SK-N-DZ (cell line): ENCODE measurements at regions not wholly inside any gene's neighbourhood (a gene's known extent, or its start where the extent isn't known, plus 50 kb on each side); places are given as distances from the start of the nearest gene placed in this dataset.
"Not testable (repeated sequence)": the region's sequence is repeated elsewhere in the genome, so short reads cannot be mapped to it uniquely, and the experiment has no call there.

Experiments
- DNase-seq: peaks from one replicate; pipeline ENCODE4 v3.0.0-alpha.2; 2015; ENCODE audit warnings: low spot score
- small RNA-seq, 2 experiments: library from RNA; depleted of rRNA; stranded (forward); fragments of <200 nt; gene quantifications; one replicate each; pipeline ENCODE3, GENCODE V24; 2014

- no peak for DNase-seq
These were observed 191.3 kb downstream of the UBE3A start for GRCh38 chr15:25247407-25248038.

- DNase-seq, result not testable (repeated sequence)
These were observed 190.7 kb downstream of the UBE3A start for GRCh38 chr15:25248087-25248486.

- DNase-seq, result no peak
These were observed 190.1 kb downstream of the UBE3A start for GRCh38 chr15:25248583-25249235.

- no peak for DNase-seq
These were observed 189.4 kb downstream of the UBE3A start for GRCh38 chr15:25249236-25250010.

GRCh38 chr15:25250011-25250596 is 188.7 kb downstream of the UBE3A start:
- DNase-seq, result no peak

GRCh38 chr15:25250906-25251622 is 187.8 kb downstream of the UBE3A start:
- DNase-seq, result no peak

- no peak for DNase-seq
These were observed 187.0 kb downstream of the UBE3A start for GRCh38 chr15:25251700-25252390.

GRCh38 chr15:25253048-25253973 is 185.5 kb downstream of the UBE3A start:
- DNase-seq, result not testable (repeated sequence)

- no peak for DNase-seq
These were observed 170.7 kb downstream of the UBE3A start for GRCh38 chr15:25268166-25268565.

Small RNAs in the stretch of these regions (small RNA-seq; reads per million reads assigned to genes)
- gene RF00105 (0 reads per million in 2 experiments), gene SNORD115-1 (0 reads per million in 2 experiments), gene SNORD115-10 (0 to 0.10 reads per million in 2 experiments), gene SNORD115-11 (0 reads per million in 2 experiments), gene SNORD115-12 (0 reads per million in 2 experiments), gene SNORD115-14 (0 to 0.03 reads per million in 2 experiments), gene SNORD115-15 (0 to 0.10 reads per million in 2 experiments), gene SNORD115-16 (0 to 0.08 reads per million in 2 experiments), gene SNORD115-17 (0 reads per million in 2 experiments), gene SNORD115-18 (0 reads per million in 2 experiments), gene SNORD115-19 (0 reads per million in 2 experiments), gene SNORD115-2 (0 reads per million in 2 experiments), gene SNORD115-20 (0 reads per million in 2 experiments), gene SNORD115-21 (0 reads per million in 2 experiments), gene SNORD115-22 (0 reads per million in 2 experiments), gene SNORD115-23 (0 to 0.08 reads per million in 2 experiments), gene SNORD115-24 (0 reads per million in 2 experiments), gene SNORD115-25 (0 reads per million in 2 experiments), gene SNORD115-27 (0 reads per million in 2 experiments), gene SNORD115-28 (0 reads per million in 2 experiments), gene SNORD115-29 (0 reads per million in 2 experiments), gene SNORD115-3 (0 reads per million in 2 experiments), gene SNORD115-30 (0 to 0.05 reads per million in 2 experiments), gene SNORD115-31 (0 reads per million in 2 experiments), gene SNORD115-32 (0 to 0.03 reads per million in 2 experiments), gene SNORD115-33 (0 reads per million in 2 experiments), gene SNORD115-34 (0 to 0.03 reads per million in 2 experiments), gene SNORD115-35 (0 reads per million in 2 experiments), gene SNORD115-36 (0 reads per million in 2 experiments), gene SNORD115-37 (0 reads per million in 2 experiments), gene SNORD115-38 (0 to 0.10 reads per million in 2 experiments), gene SNORD115-39 (0 reads per million in 2 experiments), gene SNORD115-4 (0 reads per million in 2 experiments), gene SNORD115-40 (0 reads per million in 2 experiments), gene SNORD115-41 (0.04 to 0.16 reads per million in 2 experiments), gene SNORD115-42 (0 to 0.03 reads per million in 2 experiments), gene SNORD115-43 (0 reads per million in 2 experiments), gene SNORD115-44 (0 to 0.03 reads per million in 2 experiments), gene SNORD115-45 (0 reads per million in 2 experiments), gene SNORD115-46 (0 reads per million in 2 experiments), gene SNORD115-47 (0 reads per million in 2 experiments), gene SNORD115-5 (0 reads per million in 2 experiments), gene SNORD115-6 (0 reads per million in 2 experiments), gene SNORD115-7 (0 reads per million in 2 experiments), gene SNORD115-8 (0 to 0.03 reads per million in 2 experiments), gene SNORD115-9 (0 reads per million in 2 experiments), gene SNORD116-1 (27.8 to 184 reads per million in 2 experiments), gene SNORD116-10 (0.04 to 0.42 reads per million in 2 experiments), gene SNORD116-11 (1.5 to 4.5 reads per million in 2 experiments), gene SNORD116-12 (3.9 to 16.5 reads per million in 2 experiments), gene SNORD116-13 (15.0 to 89.7 reads per million in 2 experiments), gene SNORD116-14 (84.2 to 458 reads per million in 2 experiments), gene SNORD116-15 (41.9 to 229 reads per million in 2 experiments), gene SNORD116-16 (170 to 889 reads per million in 2 experiments), gene SNORD116-17 (1.5 to 3.7 reads per million in 2 experiments), gene SNORD116-18 (107 to 709 reads per million in 2 experiments), gene SNORD116-19 (0.58 to 1.4 reads per million in 2 experiments), gene SNORD116-2 (8.3 to 74.0 reads per million in 2 experiments), gene SNORD116-22 (0 reads per million in 2 experiments), gene SNORD116-23 (14.6 to 80.2 reads per million in 2 experiments), gene SNORD116-24 (284 to 827 reads per million in 2 experiments), gene SNORD116-25 (171 to 177 reads per million in 2 experiments), gene SNORD116-29 (277 to 474 reads per million in 2 experiments), gene SNORD116-3 (0 to 0.03 reads per million in 2 experiments), gene SNORD116-30 (0.08 to 0.09 reads per million in 2 experiments), gene SNORD116-5 (0 reads per million in 2 experiments), gene SNORD116-6 (4.7 to 24.1 reads per million in 2 experiments), gene SNORD116-7 (0 reads per million in 2 experiments), gene SNORD116-8 (107 to 201 reads per million in 2 experiments), gene SNORD116-9 (0 reads per million in 2 experiments)
